Aorta (tissue), 5 donors: ENCODE measurements at regions not wholly inside any gene's neighbourhood (a gene's known extent, or its start where the extent isn't known, plus 50 kb on each side); places are given as distances from the start of the nearest gene placed in this dataset.
"Not testable (repeated sequence)": the region's sequence is repeated elsewhere in the genome, so short reads cannot be mapped to it uniquely, and the experiment has no call there.

Source experiments
- ATAC-seq: fragments of 200-7000 bp; cut with Tn5 transposase; one replicate; pipeline ENCODE4 v1.9.1; 2022; ENCODE audit warnings: moderate library complexity; ENCODE audit not compliant: low FRiP score
- DNase-seq, 2 donors: peaks; one replicate each; pipeline ENCODE4 v3.0.0-alpha.2; 2020
- H3K27ac ChIP-seq, 2 donors: one replicate each; pipeline ENCODE4 v1.5.1; 2013; ENCODE audit warnings: low read length in 2 of 2, mild to moderate bottlenecking in 2 of 2, moderate library complexity in 2 of 2, control low read depth in 1 of 2, inconsistent platforms in 1 of 2, low read depth in 1 of 2
- H3K27me3 ChIP-seq, 2 donors: one replicate each; pipeline ENCODE4 v1.6.1; 2013; ENCODE audit warnings: control low read depth in 1 of 2, low read length in 1 of 2, mild to moderate bottlenecking in 1 of 2, moderate library complexity in 1 of 2; ENCODE audit not compliant: insufficient read depth in 2 of 2, control insufficient read depth in 1 of 2
- H3K36me3 ChIP-seq, 2 donors: one replicate each; pipeline ENCODE4 v1.6.1; 2013; ENCODE audit warnings: control low read depth in 1 of 2, low read length in 1 of 2, mild to moderate bottlenecking in 1 of 2; ENCODE audit not compliant: insufficient read depth in 2 of 2, control insufficient read depth in 1 of 2
- H3K4me1 ChIP-seq, 2 donors: one replicate each; pipeline ENCODE4 v1.6.1; 2013; ENCODE audit warnings: low read length in 2 of 2, control low read depth in 1 of 2, mild to moderate bottlenecking in 1 of 2, moderate library complexity in 1 of 2; ENCODE audit not compliant: insufficient read depth in 2 of 2, control insufficient read depth in 1 of 2
- H3K4me3 ChIP-seq, 2 donors: one replicate each; pipeline ENCODE4 v1.5.1; 2013; ENCODE audit warnings: low read length in 2 of 2, control low read depth in 1 of 2, mild to moderate bottlenecking in 1 of 2
- H3K9me3 ChIP-seq: one replicate; pipeline ENCODE4 v1.6.1; 2013; ENCODE audit warnings: mild to moderate bottlenecking, low read length; ENCODE audit not compliant: control insufficient read depth
- WGBS, 2 donors: extraction: QIAGEN DNeasy Blood & Tissue Kit; methylation state at CpG; one replicate each; pipeline ENCODE4 v1.1.7; 2013; 5-methylcytosine and 5-hydroxymethylcytosine counted together
- intact Hi-C, 2 donors: fragments of 100-400 bp; cut with DNase I; formaldehyde crosslinking; loops; one replicate each; pipeline versions ENCODE4 v1.14.2 to v1.15.0; 2022
- donor health status: healthy with polysubstance abuse.
- donor health status: Bipolar disorder and iron deficiency.
- donor health status: DM: no; HTN: no; CAD: no.
- donor health status: DM: no; HTN: no; CAD: no.
- donor health status: DM: yes; HTN: yes; CAD: no.

DNA sequence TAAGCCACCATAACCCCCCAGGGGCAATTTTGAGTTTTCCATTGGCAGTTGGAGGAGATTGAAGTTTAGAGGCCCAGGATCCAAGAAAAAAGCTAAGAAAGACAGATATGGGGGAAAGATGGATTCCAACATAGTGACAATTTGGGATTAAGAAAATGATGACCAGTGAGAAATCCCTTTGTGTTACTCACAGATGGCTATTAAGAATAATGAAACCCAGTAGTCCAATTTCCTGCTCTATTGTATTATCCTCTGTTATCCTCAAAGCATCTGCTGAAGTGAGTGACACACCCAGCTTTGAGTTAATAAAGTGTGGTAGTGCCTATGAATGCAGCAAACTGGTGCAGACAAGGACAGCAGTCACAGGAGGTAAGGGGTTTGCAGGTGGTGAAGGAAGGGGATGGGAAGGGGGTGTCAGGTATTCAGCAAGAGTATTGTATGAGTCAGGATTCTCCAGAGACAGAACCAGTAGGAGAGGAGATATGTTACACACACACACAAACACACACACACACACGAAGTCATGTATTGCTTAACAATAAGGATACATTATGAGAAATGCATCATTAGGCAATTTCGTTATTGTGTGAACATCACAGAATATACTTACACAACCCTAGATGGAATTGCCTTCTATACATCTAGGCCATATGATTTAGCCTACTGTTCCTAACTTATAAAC, 112.4 kb upstream of the VANGL1 start:
- DNase-seq (no peak), ATAC-seq (no peak)
- 69 to 98% methylated on average over 2 of the region's 2 CpGs for WGBS, 2 donors
- no peaks in the 10 kb centered on the region for H3K27me3 ChIP-seq
- no peaks in the 10 kb centered on the region for H3K9me3 ChIP-seq
- H3K27ac ChIP-seq: no peak overlapping the region
- H3K4me3 ChIP-seq: no peak overlapping the region
- intact Hi-C loops: no loop called here
- H3K4me1 ChIP-seq: no peaks in the 10 kb centered on the region
- H3K36me3 ChIP-seq: no peaks in the 10 kb centered on the region

DNA sequence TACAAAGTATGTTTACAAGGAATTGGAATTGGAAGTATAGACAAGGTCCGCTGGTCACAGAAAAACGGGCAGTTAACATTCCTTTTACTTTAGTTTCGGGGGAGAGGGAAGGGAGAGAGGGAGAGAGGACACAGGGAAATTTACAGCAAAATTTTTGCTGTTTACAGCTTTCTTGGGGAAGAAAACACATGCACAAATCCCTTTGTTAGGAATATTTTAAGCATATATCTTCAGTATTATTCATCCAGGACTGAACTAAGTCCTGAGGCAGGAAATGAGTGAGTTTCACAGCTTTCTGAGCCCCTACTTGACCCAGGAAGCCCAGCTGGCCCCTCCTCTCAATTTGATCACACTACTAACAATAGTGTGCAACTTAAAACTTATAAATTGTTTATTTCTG, 113.4 kb upstream of the VANGL1 start:
- 94 to 95% methylated on average over 3 of the region's 3 CpGs for WGBS, 2 donors
- intact Hi-C loops, H3K4me1 ChIP-seq, H3K9me3 ChIP-seq, ATAC-seq, DNase-seq, H3K4me3 ChIP-seq, H3K27me3 ChIP-seq, H3K36me3 ChIP-seq, H3K27ac ChIP-seq: not testable (repeated sequence)

DNA sequence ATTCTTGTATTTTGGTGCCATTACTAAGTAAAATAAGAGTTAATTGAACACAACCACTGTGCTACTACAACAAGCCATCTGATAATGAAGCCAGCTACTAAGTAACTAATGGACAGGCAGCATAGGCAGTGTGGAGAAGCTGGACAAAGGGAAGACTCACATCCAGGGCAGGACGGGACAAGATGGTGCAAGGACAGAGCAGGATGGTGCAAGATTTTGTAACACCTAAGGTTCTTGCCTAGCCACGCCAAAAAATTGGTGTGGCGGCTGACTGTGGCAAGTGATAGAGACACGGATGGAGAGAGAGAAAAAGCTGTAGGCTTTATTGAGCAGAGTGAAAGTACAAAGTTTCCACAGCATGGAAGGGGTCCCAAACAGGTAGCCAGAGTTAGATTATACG, 114.0 kb upstream of the VANGL1 start:
- intact Hi-C loops: no loop called here
- WGBS, 2 donors: 91 to 93% methylated on average over 5 of the region's 5 CpGs
- H3K4me3 ChIP-seq: no peak overlapping the region
- DNase-seq (no peak), ATAC-seq (no peak)
- H3K36me3 ChIP-seq: no peaks in the 10 kb centered on the region
- H3K27ac ChIP-seq: no peak overlapping the region
- no peaks in the 10 kb centered on the region for H3K27me3 ChIP-seq
- H3K9me3 ChIP-seq: peaks cover 1% of the 10 kb centered on the region
- no peaks in the 10 kb centered on the region for H3K4me1 ChIP-seq

DNA sequence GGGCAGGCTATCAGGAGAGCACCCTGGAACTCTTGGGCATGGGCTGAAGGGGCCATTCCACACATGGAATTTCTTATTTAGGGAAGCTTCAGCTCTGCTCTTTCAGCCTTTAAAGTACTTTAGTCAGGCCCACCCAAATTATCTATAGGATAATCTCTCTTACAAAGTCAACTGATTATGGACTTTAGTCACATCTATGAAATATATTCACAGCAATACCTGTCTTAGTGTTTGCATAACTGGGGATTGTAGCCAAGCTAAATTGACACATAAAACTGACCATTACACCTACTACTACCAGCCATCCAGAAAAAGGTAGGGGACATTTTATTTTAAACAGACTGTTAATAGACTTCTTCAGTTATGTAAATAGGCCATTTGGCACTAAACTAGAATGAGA, 114.9 kb upstream of the VANGL1 start:
- H3K36me3 ChIP-seq: no peaks in the 10 kb centered on the region
- DNase-seq (no peak), ATAC-seq (no peak)
- H3K9me3 ChIP-seq: peaks cover 1% of the 10 kb centered on the region
- no peaks in the 10 kb centered on the region for H3K27me3 ChIP-seq
- no peaks in the 10 kb centered on the region for H3K4me1 ChIP-seq
- H3K27ac ChIP-seq: no peak overlapping the region
- intact Hi-C loops: no loop called here
- no peak overlapping the region for H3K4me3 ChIP-seq

DNA sequence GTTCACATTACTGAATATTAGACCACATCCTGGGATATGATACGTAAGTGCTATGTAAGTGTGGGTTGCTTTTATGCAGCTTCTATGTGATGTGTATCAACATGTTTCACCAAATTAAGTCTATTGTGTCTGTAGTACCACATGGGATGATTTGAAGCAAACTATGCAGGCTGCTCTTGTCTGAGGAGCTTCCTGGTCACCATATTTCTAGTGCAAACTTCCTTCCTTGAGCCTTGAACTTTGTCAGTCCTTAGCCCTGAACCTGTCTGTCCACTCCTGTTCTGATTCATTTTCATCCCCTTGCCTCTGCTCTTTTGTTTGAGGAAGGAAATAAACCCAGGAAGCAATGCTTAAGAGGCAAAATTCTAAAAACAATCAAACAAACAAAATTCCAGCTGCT, 117.5 kb upstream of the VANGL1 start:
- H3K4me1 ChIP-seq: no peaks in the 10 kb centered on the region
- H3K36me3 ChIP-seq: no peaks in the 10 kb centered on the region
- DNase-seq: no peak
- H3K9me3 ChIP-seq: peaks cover 1% of the 10 kb centered on the region
- no peaks in the 10 kb centered on the region for H3K27me3 ChIP-seq
- ATAC-seq: no peak
- no peak overlapping the region for H3K4me3 ChIP-seq
- no peak overlapping the region for H3K27ac ChIP-seq
- 96 to 100% methylated on average over 1 of the region's 1 CpG for WGBS, 2 donors
- intact Hi-C loops: no loop called here

DNA sequence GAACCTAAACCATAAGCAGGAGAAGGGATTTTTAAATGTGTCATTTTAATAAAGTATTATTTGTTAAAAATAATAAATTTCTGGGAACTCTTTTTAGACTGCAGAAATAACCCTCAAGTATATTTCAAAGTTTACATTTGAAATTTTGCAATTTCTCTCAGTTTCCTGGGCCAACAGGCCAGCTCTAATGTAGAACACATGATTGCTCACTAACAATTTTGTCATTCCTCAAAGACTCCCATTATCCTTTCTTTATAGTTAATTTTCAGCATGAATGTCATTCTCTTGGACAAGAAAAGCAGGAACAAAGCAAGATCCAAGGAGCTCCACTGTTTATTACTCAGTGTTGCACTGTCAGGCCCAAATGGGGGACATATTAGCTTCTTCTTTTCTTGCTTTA, 119.4 kb upstream of the VANGL1 start:
- ATAC-seq: no peak
- Histone ChIP-seq H3K9me3 (peaks cover 1% of the 10 kb centered on the region), H3K36me3 (no peaks in the 10 kb centered on the region), H3K27ac (no peak overlapping the region), H3K4me1 (no peaks in the 10 kb centered on the region), H3K27me3 (no peaks in the 10 kb centered on the region), H3K4me3 (no peak overlapping the region)
- intact Hi-C loops: no loop called here
- no peak for DNase-seq

DNA sequence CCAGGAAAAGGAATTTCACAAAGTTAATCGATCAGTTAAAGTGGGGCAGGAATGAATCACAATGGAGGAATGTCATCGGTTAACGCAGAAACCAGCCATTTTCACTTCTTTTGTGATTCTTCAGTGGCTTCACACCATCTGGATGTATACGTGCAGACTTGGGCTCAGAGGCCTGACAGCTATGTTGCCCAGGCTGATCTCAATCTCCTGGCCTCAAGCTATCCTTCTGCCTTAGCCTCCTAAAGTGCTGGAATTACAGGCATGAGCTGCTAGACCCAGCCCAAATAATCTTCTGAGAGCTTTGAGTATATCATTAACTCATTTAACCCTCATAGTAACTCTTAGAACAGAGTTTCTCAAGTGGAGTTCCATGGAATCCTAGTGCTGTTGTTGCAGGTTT, 126.5 kb upstream of the VANGL1 start:
- no peak overlapping the region for H3K27ac ChIP-seq
- no peaks in the 10 kb centered on the region for H3K9me3 ChIP-seq
- 93 to 94% methylated on average over 4 of the region's 4 CpGs for WGBS, 2 donors
- intact Hi-C loops: no loop called here
- no peaks in the 10 kb centered on the region for H3K27me3 ChIP-seq
- DNase-seq: no peak
- H3K4me3 ChIP-seq: no peak overlapping the region
- no peak for ATAC-seq
- H3K36me3 ChIP-seq: no peaks in the 10 kb centered on the region
- no peaks in the 10 kb centered on the region for H3K4me1 ChIP-seq

DNA sequence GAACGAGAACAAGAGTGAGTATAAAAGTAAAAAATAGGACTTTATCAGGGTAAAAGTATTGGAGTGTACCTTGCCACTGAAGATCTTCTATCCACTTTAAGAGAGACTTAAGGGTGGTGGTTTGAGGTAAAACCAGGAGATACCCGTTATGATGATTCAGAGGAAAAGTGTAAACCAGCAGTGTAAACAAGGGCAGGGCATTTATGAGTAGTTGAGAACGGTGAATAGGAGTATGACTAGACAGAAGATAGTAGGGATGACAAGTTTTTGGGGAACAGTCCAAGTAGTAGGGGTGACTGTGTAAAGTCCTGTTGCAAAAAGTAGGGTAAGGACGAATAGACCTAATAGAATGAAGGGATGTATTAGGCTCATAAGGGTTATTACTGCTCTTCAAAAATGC, 131.5 kb upstream of the VANGL1 start:
- DNase-seq, H3K27me3 ChIP-seq, intact Hi-C loops, H3K9me3 ChIP-seq, H3K36me3 ChIP-seq, ATAC-seq, H3K4me3 ChIP-seq, H3K27ac ChIP-seq, H3K4me1 ChIP-seq: not testable (repeated sequence)
- 91 to 94% methylated on average over 4 of the region's 4 CpGs for WGBS, 2 donors

DNA sequence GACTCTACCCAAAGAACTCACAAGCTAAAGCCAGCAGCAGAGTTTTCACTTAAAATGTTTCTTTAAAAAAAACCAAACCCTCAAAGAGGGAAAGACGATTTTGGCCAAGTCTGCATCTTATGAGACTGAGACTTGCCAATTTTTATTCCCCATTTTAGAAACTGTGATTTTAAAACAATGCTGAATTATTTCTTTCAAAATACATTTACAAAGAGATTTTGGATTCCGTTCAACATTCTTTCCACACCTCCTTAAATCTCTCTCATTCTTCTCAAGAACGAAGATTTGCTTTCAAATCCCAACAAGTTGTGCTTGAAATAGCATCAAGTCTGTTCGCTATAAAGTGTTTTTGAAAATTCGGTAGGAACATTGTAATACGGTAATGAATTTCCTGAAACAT, 133.9 kb upstream of the VANGL1 start:
- H3K36me3 ChIP-seq: no peaks in the 10 kb centered on the region
- no peaks in the 10 kb centered on the region for H3K4me1 ChIP-seq
- no peak for DNase-seq
- no peaks in the 10 kb centered on the region for H3K27me3 ChIP-seq
- WGBS, 2 donors: 1 to 4% methylated on average over 6 of the region's 6 CpGs
- intact Hi-C loops: no loop called here
- no peaks in the 10 kb centered on the region for H3K9me3 ChIP-seq
- H3K27ac ChIP-seq: no peak overlapping the region
- no peak for ATAC-seq
- H3K4me3 ChIP-seq: no peak overlapping the region
